ENCODE measurements at regions not wholly inside any gene's neighbourhood (a gene's known extent, or its start where the extent isn't known, plus 50 kb on each side); places are given as distances from the start of the nearest gene placed in this dataset.

GRCh38 chr12:126093908-126094307 is 1028.7 kb downstream of the AACS start:
- TF ChIP-seq CTCF (IDR thresholded peaks at IDR 0.05) = no peak
- TF ChIP-seq POLR2A (IDR thresholded peaks at IDR 0.05) = no peak

Measured in heart left ventricle (tissue), 13 donors.